NCI-H2081 (cell line): ENCODE measurements at regions not wholly inside any gene's neighbourhood (a gene's known extent, or its start where the extent isn't known, plus 50 kb on each side); places are given as distances from the start of the nearest gene placed in this dataset.
A peak's percentile ranks its signal among the peaks of the same experiment; 100 is the strongest.

Experiments
- DNase-seq, 2 experiments: peaks; one replicate each; lab custom pipeline; 2025; lab: John Stamatoyannopoulos, UW

- no peak for DNase-seq
These were observed 67.9 kb upstream of the ESRRB start for GRCh38 chr14:76307786-76308780.

DNA sequence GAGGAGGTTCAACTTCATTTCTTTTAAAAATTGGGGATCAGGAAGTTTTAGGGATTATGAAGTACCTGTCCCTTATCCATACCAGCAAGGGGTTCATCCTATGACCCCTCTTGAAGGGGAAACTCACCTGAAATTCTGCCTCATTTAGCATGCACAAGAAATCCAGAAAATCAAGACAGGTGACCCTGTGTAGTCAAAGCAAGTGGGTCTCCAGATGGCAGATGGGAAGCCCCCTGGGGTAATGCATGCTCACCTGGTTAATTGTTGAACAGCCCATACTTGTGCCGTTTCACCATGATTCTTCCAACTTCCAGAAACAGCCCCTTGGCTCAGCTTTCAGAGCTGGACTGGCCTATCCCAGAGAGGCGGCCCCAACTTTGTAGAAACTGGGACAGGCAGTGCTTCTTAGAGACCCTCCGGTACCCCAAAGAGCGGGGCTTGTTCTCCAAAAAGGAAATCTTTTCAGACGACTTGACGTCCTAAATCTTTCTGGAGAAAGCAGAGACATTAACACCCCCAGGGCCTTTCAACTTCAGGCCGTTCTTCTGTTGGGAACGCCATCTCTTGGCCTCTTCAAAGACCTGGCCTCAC is 66.3 kb upstream of the ESRRB start:
- DNase-seq = no peak

DNA sequence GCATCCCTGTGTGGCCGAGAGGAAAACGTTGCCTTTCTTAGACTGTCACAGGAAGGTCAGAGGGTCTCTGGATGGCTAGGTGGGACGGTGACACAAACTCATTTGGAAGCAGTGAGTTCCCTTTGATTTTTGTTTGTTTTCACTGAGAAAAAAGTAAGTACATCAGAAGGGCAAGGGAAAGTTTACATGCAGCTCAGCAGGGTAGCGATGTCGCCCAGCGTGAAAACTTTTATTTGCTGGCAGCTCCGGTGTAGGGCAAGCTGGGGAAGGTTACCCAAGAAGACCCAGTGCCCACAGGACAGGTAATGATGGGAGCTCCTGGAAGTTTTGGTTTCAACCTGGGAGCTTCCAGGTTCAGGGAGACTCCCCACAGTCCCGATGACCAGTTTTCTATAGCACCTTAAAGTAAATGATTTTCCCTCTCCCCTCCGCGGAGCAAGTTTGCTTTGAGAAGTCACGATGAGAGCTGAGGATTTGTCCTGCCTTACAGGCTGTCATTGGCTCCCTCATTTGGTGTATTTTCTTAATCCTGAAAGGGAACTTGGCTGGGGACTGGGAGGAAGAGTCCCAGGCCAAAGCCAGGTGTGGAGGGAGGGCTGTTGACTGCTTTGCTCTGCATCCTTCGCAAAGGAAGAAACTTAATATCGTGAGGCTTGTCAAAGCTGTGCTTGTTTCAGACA is 64.7 kb upstream of the ESRRB start:
- no peak for DNase-seq

DNA sequence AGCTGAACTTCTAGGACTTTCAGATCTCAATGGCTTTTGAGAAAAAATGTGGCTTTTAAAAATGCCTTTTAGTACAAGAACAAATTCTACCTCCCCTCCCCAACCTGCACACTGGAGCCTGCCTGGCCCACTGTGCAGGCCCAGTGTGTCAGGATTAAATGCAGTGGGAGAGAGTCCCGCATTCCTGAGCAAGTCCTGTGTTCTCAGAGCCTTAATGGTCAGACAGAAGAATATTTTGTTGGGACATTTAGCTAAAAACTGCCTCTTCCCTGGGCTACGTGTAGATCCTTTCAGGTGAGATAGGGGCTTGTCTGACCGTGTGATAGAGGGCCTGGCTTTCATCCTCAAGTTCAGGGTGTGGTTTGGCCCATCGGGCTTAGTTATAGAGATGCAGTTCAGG is 63.1 kb upstream of the ESRRB start:
- DNase-seq = no peak

DNA sequence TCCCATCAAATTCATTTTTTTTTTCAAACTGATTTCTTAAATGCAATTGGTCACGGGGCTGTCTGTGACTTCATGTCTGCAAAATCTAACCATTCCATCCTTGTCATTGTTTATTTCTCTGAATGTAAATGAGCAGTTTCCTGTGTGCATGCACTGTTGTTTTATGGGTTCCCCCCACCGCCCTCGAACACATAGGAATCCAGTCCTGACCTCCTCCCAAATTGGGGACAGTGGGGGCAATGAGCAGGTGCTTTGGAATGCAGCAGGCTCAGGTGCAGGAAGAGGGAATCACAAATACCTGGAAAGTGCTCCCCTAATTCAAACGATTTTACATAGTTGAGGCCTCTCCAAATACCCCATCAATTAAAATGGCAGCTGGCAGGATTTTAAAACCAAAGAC is 62.6 kb upstream of the ESRRB start:
- no peak for DNase-seq

DNA sequence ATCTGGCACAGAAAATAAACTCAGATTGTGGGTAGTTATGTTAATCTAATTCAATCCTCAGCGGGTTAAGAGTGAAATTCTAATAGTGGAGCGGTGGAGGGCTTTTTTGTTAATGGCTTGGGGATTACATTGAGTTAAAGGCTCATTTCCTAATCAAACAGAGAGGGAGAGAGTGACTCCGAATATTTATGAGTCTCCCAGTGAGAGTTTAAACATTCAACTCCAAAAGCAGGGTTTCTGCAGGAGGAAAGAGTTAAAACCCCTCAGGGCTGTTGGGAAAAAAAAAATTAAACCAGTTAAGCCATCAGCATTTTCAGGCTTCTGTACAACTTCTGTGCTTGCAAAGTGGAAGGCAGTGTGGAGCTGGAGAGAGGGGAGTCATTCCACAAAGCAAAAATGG is 62.1 kb upstream of the ESRRB start:
- DNase-seq = peak; percentile 4 to 47

- no peak for DNase-seq
These were observed 61.4 kb upstream of the ESRRB start for GRCh38 chr14:76314521-76315034.

DNA sequence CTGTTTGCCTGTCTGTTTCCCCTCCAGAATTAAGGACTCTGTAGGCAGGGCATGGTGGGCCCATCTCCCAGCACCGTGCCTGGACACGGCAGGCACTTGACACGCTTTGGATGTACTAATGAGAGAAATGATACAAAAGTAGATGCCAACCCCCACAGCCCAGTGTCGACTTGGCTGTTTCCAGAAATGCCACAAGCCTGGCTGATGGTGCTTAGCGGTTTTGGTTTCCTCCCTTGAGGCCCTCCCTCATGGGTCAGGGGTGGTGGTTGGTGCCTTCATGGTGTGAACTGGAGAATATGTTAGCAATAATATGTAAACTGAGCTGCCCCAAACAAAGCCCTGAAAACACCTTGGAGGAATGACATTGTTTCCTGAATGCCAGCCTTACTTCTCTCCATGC is 55.5 kb upstream of the ESRRB start:
- no peak for DNase-seq

DNA sequence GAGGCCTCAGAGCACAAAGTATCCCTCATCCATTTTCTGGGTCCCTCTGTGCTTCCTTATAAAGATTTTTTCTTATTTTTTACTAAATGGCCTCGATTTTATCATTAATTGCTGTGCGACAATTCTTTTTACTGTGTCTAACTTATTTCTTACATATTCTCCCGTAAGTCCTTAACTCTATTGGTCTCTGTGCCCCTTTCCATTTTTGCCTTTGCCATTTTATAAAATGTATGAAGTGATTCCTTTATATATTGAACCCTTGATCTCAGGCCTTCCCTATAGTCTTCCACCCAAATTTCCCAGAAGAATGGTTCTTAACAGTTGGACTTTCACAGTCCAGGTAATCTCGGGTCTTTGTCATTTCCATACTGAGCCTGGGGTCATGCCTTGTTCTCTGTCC is 55.0 kb upstream of the ESRRB start:
- DNase-seq = no peak

- no peak for DNase-seq
These were observed 53.2 kb upstream of the ESRRB start for GRCh38 chr14:76322594-76323220.

DNA sequence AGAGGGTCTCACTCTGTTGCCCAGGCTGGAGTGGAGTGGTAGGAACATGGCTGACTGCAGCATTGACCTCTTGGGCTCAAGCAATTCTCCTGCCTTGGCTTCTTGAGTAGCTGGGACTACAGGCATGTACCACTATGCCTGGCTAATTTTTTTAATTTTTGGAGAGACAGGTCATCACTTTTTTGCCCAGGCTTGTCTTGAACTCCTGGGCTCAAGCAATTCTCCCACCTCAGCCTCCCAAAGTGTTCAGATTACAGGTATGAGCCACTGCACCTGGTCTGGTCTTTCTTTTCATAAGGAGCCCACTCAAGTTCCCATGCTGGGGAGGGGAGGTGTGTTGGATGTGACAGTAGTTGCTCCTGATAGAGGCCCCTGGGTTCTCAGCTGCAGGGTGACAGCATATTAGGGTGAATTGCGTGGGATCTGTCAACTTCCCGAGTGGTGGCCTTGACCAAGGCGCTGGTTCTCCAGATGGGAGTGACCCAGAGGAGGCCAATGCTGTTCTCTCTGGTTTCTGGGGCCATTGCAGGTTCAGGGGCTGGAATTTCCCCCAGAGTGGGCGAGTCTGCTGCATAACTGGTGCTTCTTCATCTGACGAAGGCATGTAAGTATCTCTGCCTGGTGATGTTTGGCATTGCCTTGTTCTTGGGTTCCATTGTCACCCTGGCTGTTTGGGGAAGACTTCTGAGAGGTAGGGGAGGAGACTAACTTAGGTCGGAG is 52.4 kb upstream of the ESRRB start:
- no peak for DNase-seq

- DNase-seq = no peak
These were observed 51.8 kb upstream of the ESRRB start for GRCh38 chr14:76324133-76324532.
